Neural progenitor cell (in vitro differentiated cells): ENCODE measurements at regions not wholly inside any gene's neighbourhood (a gene's known extent, or its start where the extent isn't known, plus 50 kb on each side); places are given as distances from the start of the nearest gene placed in this dataset.
A peak's percentile ranks its signal among the peaks of the same experiment; 100 is the strongest.

ENCODE experiments used
- DNase-seq: peaks from one replicate; pipeline ENCODE4 v3.0.0-alpha.2; 2016; ENCODE audit warnings: low spot score
- H2AFZ ChIP-seq: fragments of 200-600 bp; sonication (generic); replicated peaks from 2 replicates; pipeline ENCODE4 v1.6.1; 2016; ENCODE audit warnings: antibody characterized with exemption
- H3F3A ChIP-seq: fragments of 200-600 bp; sonication (generic); 2 replicates; pipeline ENCODE4 v1.6.1; 2016; ENCODE audit warnings: antibody characterized with exemption, low read depth
- H3K27ac ChIP-seq: fragments of 200-600 bp; sonication (generic); 2 replicates; pipeline ENCODE4 v1.5.1; 2016; ENCODE audit warnings: mild to moderate bottlenecking
- H3K27me3 ChIP-seq: fragments of 200-600 bp; sonication (generic); 2 replicates; pipeline ENCODE4 v1.6.1; 2016; ENCODE audit warnings: mild to moderate bottlenecking, moderate library complexity
- H3K36me3 ChIP-seq: fragments of 200-600 bp; sonication (generic); 2 replicates; pipeline ENCODE4 v1.5.1; 2016
- H3K4me1 ChIP-seq: fragments of 200-600 bp; sonication (generic); 2 replicates; pipeline ENCODE4 v1.6.1; 2016; ENCODE audit warnings: mixed run types
- H3K4me2 ChIP-seq: fragments of 200-600 bp; sonication (generic); 2 replicates; pipeline ENCODE4 v1.6.1; 2016
- H3K4me3 ChIP-seq: fragments of 200-600 bp; sonication (generic); 2 replicates; pipeline ENCODE4 v1.5.1; 2016
- H3K79me2 ChIP-seq: fragments of 200-600 bp; sonication (generic); 2 replicates; pipeline ENCODE4 v1.6.1; 2016; ENCODE audit warnings: low read depth
- H3K9ac ChIP-seq: fragments of 200-600 bp; sonication (generic); 2 replicates; pipeline ENCODE4 v1.6.1; 2016
- H3K9me3 ChIP-seq: fragments of 200-600 bp; sonication (generic); 2 replicates; pipeline ENCODE4 v1.5.1; 2016; ENCODE audit warnings: low read depth
- H4K20me1 ChIP-seq: fragments of 200-600 bp; sonication (generic); 2 replicates; pipeline ENCODE4 v1.6.1; 2016; ENCODE audit warnings: low read depth
- H3K27ac Mint-ChIP-seq: 3 replicates; pipeline ENCODE4 v1.8.0; 2021; ENCODE audit warnings: mixed read lengths
- H3K27me3 Mint-ChIP-seq: 2 replicates; pipeline ENCODE4 v1.8.0; 2022; ENCODE audit warnings: low read depth, mild to moderate bottlenecking, inconsistent platforms, moderate library complexity, mixed read lengths; ENCODE audit not compliant: insufficient read depth
- H3K36me3 Mint-ChIP-seq: 3 replicates; pipeline ENCODE4 v1.8.0; 2021; ENCODE audit warnings: mixed read lengths
- H3K4me1 Mint-ChIP-seq: 3 replicates; pipeline ENCODE4 v1.8.0; 2021; ENCODE audit warnings: mixed read lengths
- H3K4me3 Mint-ChIP-seq: 3 replicates; pipeline ENCODE4 v1.8.0; 2021; ENCODE audit warnings: mild to moderate bottlenecking, moderate library complexity, mixed read lengths
- H3K9me3 Mint-ChIP-seq: 3 replicates; pipeline ENCODE4 v1.8.0; 2020; ENCODE audit warnings: mixed read lengths
- CTCF ChIP-seq: fragments of 200-600 bp; sonication (generic); IDR thresholded peaks from 2 replicates; pipeline ENCODE4 v1.5.1; 2017; ENCODE audit warnings: antibody characterized with exemption, mild to moderate bottlenecking
- EZH2 ChIP-seq: fragments of 200-600 bp; sonication (generic); IDR thresholded peaks from 2 replicates; pipeline ENCODE4 v1.6.1; 2017; ENCODE audit warnings: antibody characterized with exemption, mild to moderate bottlenecking, moderate library complexity
- EZH2phosphoT487 ChIP-seq: fragments of 200-600 bp; sonication (generic); IDR thresholded peaks from 2 replicates; pipeline ENCODE4 v1.6.1; 2017; ENCODE audit warnings: antibody characterized with exemption

GRCh38 chr11:45052361-45052760 is 94.1 kb upstream of the PRDM11 start:
- H3K4me1 Mint-ChIP-seq, result peaks cover 19% of the 10 kb centered on the region
- H3F3A ChIP-seq, result peaks cover 13% of the 10 kb centered on the region
- TF ChIP-seq CTCF (no peak), EZH2phosphoT487 (no peak), EZH2 (no peak)
- no peak overlapping the region for H2AFZ ChIP-seq
- no peak overlapping the region for H3K4me3 ChIP-seq
- DNase-seq, result no peak
- no peaks in the 10 kb centered on the region for H4K20me1 ChIP-seq
- no peaks in the 10 kb centered on the region for H3K36me3 Mint-ChIP-seq
- H3K9me3 ChIP-seq, result no peaks in the 10 kb centered on the region
- H3K27ac ChIP-seq, result no peak overlapping the region
- H3K4me3 Mint-ChIP-seq, result no peak overlapping the region
- H3K4me2 ChIP-seq, result no peak overlapping the region
- H3K9me3 Mint-ChIP-seq, result no peaks in the 10 kb centered on the region
- no peak overlapping the region for H3K9ac ChIP-seq
- H3K4me1 ChIP-seq, result peaks cover 38% of the 10 kb centered on the region
- peaks cover 12% of the 10 kb centered on the region for H3K27me3 Mint-ChIP-seq
- H3K27me3 ChIP-seq, result no peaks in the 10 kb centered on the region
- H3K36me3 ChIP-seq, result no peaks in the 10 kb centered on the region
- H3K79me2 ChIP-seq, result no peaks in the 10 kb centered on the region
- H3K27ac Mint-ChIP-seq, result peak overlapping the region; percentile 78

- H3K9me3 ChIP-seq, result no peaks in the 10 kb centered on the region
- H3F3A ChIP-seq, result peaks cover 26% of the 10 kb centered on the region
- no peak for DNase-seq
- Mint-ChIP-seq H3K4me1 (peaks cover 15% of the 10 kb centered on the region), H3K27me3 (peaks cover 12% of the 10 kb centered on the region), H3K9me3 (no peaks in the 10 kb centered on the region), H3K4me3 (no peak overlapping the region), H3K36me3 (no peaks in the 10 kb centered on the region), H3K27ac (no peak overlapping the region)
- no peaks in the 10 kb centered on the region for H3K36me3 ChIP-seq
- H3K27me3 ChIP-seq, result no peaks in the 10 kb centered on the region
- TF ChIP-seq CTCF, result no peak
- no peak for TF ChIP-seq EZH2
- no peak for TF ChIP-seq EZH2phosphoT487
- no peaks in the 10 kb centered on the region for H3K79me2 ChIP-seq
- no peak overlapping the region for H3K9ac ChIP-seq
- H3K4me1 ChIP-seq, result peaks cover 51% of the 10 kb centered on the region
- H3K27ac ChIP-seq, result no peak overlapping the region
- H2AFZ ChIP-seq, result no peak overlapping the region
- H3K4me3 ChIP-seq, result no peak overlapping the region
- no peak overlapping the region for H3K4me2 ChIP-seq
- H4K20me1 ChIP-seq, result no peaks in the 10 kb centered on the region
Observed at GRCh38 chr11:45053736-45054446, 92.5 kb upstream of the PRDM11 start.

DNA sequence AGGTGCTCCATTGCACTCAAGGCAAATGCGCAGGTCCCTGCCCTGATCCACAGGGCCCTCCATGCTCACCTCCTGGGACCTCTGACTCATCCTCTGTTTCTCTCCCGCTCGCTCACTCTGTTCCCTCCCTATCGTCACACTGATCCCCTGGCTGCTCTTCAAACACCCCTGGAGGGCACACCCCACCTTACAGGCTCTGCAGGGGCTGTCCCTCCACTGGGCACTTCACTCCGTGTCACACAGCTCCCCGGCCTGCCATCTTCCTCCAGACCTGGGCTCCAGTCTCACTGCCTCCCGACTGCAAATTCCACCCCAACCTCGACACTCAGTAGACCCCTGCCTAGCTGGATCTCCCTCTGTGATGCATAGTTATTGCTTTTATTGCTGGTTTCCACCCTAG is 91.5 kb upstream of the PRDM11 start:
- H3K4me1 ChIP-seq, result peaks cover 45% of the 10 kb centered on the region
- no peaks in the 10 kb centered on the region for H3K79me2 ChIP-seq
- no peaks in the 10 kb centered on the region for H3K36me3 ChIP-seq
- no peak overlapping the region for H2AFZ ChIP-seq
- H3K4me2 ChIP-seq, result no peak overlapping the region
- H3K9me3 ChIP-seq, result no peaks in the 10 kb centered on the region
- no peak overlapping the region for H3K27ac ChIP-seq
- no peak for TF ChIP-seq EZH2
- TF ChIP-seq CTCF, result no peak
- no peak for TF ChIP-seq EZH2phosphoT487
- Mint-ChIP-seq H3K27ac (no peak overlapping the region), H3K27me3 (peaks cover 12% of the 10 kb centered on the region), H3K4me1 (peaks cover 15% of the 10 kb centered on the region), H3K4me3 (no peak overlapping the region), H3K36me3 (no peaks in the 10 kb centered on the region), H3K9me3 (no peaks in the 10 kb centered on the region)
- DNase-seq, result no peak
- H3K27me3 ChIP-seq, result no peaks in the 10 kb centered on the region
- no peak overlapping the region for H3K4me3 ChIP-seq
- no peak overlapping the region for H3K9ac ChIP-seq
- H3F3A ChIP-seq, result peaks cover 26% of the 10 kb centered on the region
- no peaks in the 10 kb centered on the region for H4K20me1 ChIP-seq
